Naive B cell (primary cell): ENCODE measurements at regions not wholly inside any gene's neighbourhood (a gene's known extent, or its start where the extent isn't known, plus 50 kb on each side); places are given as distances from the start of the nearest gene placed in this dataset.

ENCODE experiments used
- ATAC-seq, 2 donors: fragments of 150-1000 bp; cut with Tn5 transposase; 2 replicates each; pipeline ENCODE4 v1.10.0; 2021; ENCODE audit warnings: low read depth in 2 of 2, mild to moderate bottlenecking in 2 of 2, moderate library complexity in 2 of 2
- DNase-seq: peaks from one replicate; pipeline ENCODE4 v3.0.0; 2022
- H3K27ac Mint-ChIP-seq, 6 donors: one replicate each; pipeline ENCODE4 v1.8.0; 2020 to 2022; ENCODE audit warnings: mild to moderate bottlenecking in 6 of 6, mixed read lengths in 6 of 6, moderate library complexity in 5 of 6, inconsistent platforms in 2 of 6
- H3K27me3 Mint-ChIP-seq, 3 donors: one replicate each; pipeline ENCODE4 v1.8.0; 2021 to 2022; ENCODE audit warnings: mixed read lengths in 3 of 3, mild to moderate bottlenecking in 1 of 3
- H3K36me3 Mint-ChIP-seq, 2 donors: one replicate each; pipeline ENCODE4 v1.8.0; 2020 to 2022; ENCODE audit warnings: mixed read lengths in 2 of 2, inconsistent platforms in 1 of 2, mild to moderate bottlenecking in 1 of 2
- H3K4me1 Mint-ChIP-seq, 3 donors: one replicate each; pipeline ENCODE4 v1.8.0; 2020 to 2022; ENCODE audit warnings: mixed read lengths in 3 of 3, inconsistent platforms in 1 of 3, mild to moderate bottlenecking in 1 of 3, moderate library complexity in 1 of 3
- H3K4me3 Mint-ChIP-seq, 8 donors: one replicate each; pipeline ENCODE4 v1.8.0; 2020 to 2022; ENCODE audit warnings: mild to moderate bottlenecking in 8 of 8, mixed read lengths in 8 of 8, moderate library complexity in 8 of 8, inconsistent platforms in 2 of 8
- H3K9me3 Mint-ChIP-seq, 7 donors: one replicate each; pipeline ENCODE4 v1.8.0; 2020 to 2022; ENCODE audit warnings: mixed read lengths in 7 of 7, mild to moderate bottlenecking in 5 of 7, inconsistent platforms in 2 of 7, moderate library complexity in 1 of 7

GRCh38 chr18:4870177-4870773 lies 326.8 kb downstream of the AKAIN1 start:
- DNase-seq (no peak), ATAC-seq (no peak)
- Mint-ChIP-seq H3K9me3 (peaks cover 6 to 33% (median 19%) of the 10 kb centered on the region in 7 donors), H3K4me3 (no peak overlapping the region), H3K4me1 (no peaks in the 10 kb centered on the region), H3K27ac (no peak overlapping the region), H3K36me3 (no peaks in the 10 kb centered on the region), H3K27me3 (no peaks in the 10 kb centered on the region)

GRCh38 chr18:4869155-4869554 lies 327.9 kb downstream of the AKAIN1 start:
- no peaks in the 10 kb centered on the region for H3K27me3 Mint-ChIP-seq
- ATAC-seq (no peak), DNase-seq (no peak)
- H3K4me1 Mint-ChIP-seq, result no peaks in the 10 kb centered on the region
- H3K9me3 Mint-ChIP-seq, result peaks cover 6 to 28% (median 15%) of the 10 kb centered on the region in 7 donors
- no peak overlapping the region for H3K4me3 Mint-ChIP-seq
- H3K36me3 Mint-ChIP-seq, result no peaks in the 10 kb centered on the region
- no peak overlapping the region for H3K27ac Mint-ChIP-seq

- H3K27me3 Mint-ChIP-seq, result no peaks in the 10 kb centered on the region
- no peaks in the 10 kb centered on the region for H3K36me3 Mint-ChIP-seq
- peaks cover 0 to 23% (median 6%) of the 10 kb centered on the region in 7 donors for H3K9me3 Mint-ChIP-seq
- no peaks in the 10 kb centered on the region for H3K4me1 Mint-ChIP-seq
- H3K4me3 Mint-ChIP-seq, result no peak overlapping the region
- no peak overlapping the region for H3K27ac Mint-ChIP-seq
- DNase-seq (no peak), ATAC-seq (no peak)
These were observed 338.5 kb downstream of the AKAIN1 start for GRCh38 chr18:4858379-4859127.

- ATAC-seq (no peak), DNase-seq (no peak)
- no peaks in the 10 kb centered on the region for H3K36me3 Mint-ChIP-seq
- H3K9me3 Mint-ChIP-seq, result peaks cover 3 to 20% (median 5%) of the 10 kb centered on the region in 7 donors
- no peaks in the 10 kb centered on the region for H3K4me1 Mint-ChIP-seq
- H3K27ac Mint-ChIP-seq, result no peak overlapping the region
- H3K27me3 Mint-ChIP-seq, result no peaks in the 10 kb centered on the region
- no peak overlapping the region for H3K4me3 Mint-ChIP-seq
These were observed 342.4 kb downstream of the AKAIN1 start for GRCh38 chr18:4854671-4855070.

- no peak overlapping the region for H3K4me3 Mint-ChIP-seq
- no peak overlapping the region for H3K27ac Mint-ChIP-seq
- peaks cover 3 to 27% (median 7%) of the 10 kb centered on the region in 7 donors for H3K9me3 Mint-ChIP-seq
- no peaks in the 10 kb centered on the region for H3K4me1 Mint-ChIP-seq
- no peaks in the 10 kb centered on the region for H3K27me3 Mint-ChIP-seq
- ATAC-seq (no peak), DNase-seq (no peak)
- no peaks in the 10 kb centered on the region for H3K36me3 Mint-ChIP-seq
These were observed 345.6 kb downstream of the AKAIN1 start for GRCh38 chr18:4851301-4851976.

- DNase-seq (no peak), ATAC-seq (no peak)
- no peaks in the 10 kb centered on the region for H3K27me3 Mint-ChIP-seq
- H3K4me3 Mint-ChIP-seq, result no peak overlapping the region
- no peaks in the 10 kb centered on the region for H3K36me3 Mint-ChIP-seq
- peaks cover 0 to 22% (median 7%) of the 10 kb centered on the region in 7 donors for H3K9me3 Mint-ChIP-seq
- H3K4me1 Mint-ChIP-seq, result no peaks in the 10 kb centered on the region
- H3K27ac Mint-ChIP-seq, result no peak overlapping the region
These were observed 350.0 kb downstream of the AKAIN1 start for GRCh38 chr18:4847056-4847455.

- Mint-ChIP-seq H3K4me3 (no peak overlapping the region), H3K27me3 (no peaks in the 10 kb centered on the region), H3K27ac (no peak overlapping the region), H3K36me3 (no peaks in the 10 kb centered on the region), H3K9me3 (peaks cover 0 to 13% (median 5%) of the 10 kb centered on the region in 7 donors), H3K4me1 (no peaks in the 10 kb centered on the region)
- no peak for ATAC-seq
- DNase-seq, result no peak
These were observed 352.7 kb downstream of the AKAIN1 start for GRCh38 chr18:4844320-4844719.

- H3K36me3 Mint-ChIP-seq, result no peaks in the 10 kb centered on the region
These were observed 353.3 kb downstream of the AKAIN1 start for GRCh38 chr18:4843771-4844170.

GRCh38 chr18:4842751-4843150 lies 354.3 kb downstream of the AKAIN1 start:
- no peak for DNase-seq
- Mint-ChIP-seq H3K9me3 (peaks cover 0 to 15% (median 0%) of the 10 kb centered on the region in 7 donors), H3K4me1 (no peaks in the 10 kb centered on the region), H3K36me3 (no peaks in the 10 kb centered on the region), H3K27me3 (no peaks in the 10 kb centered on the region), H3K27ac (no peak overlapping the region), H3K4me3 (no peak overlapping the region)
- no peak for ATAC-seq

More at GRCh38 chr18:4843771-4844170, 353.3 kb downstream of the AKAIN1 start:
- Mint-ChIP-seq H3K27me3 (no peaks in the 10 kb centered on the region), H3K4me1 (no peaks in the 10 kb centered on the region), H3K9me3 (peaks cover 0 to 13% (median 3%) of the 10 kb centered on the region in 7 donors), H3K4me3 (no peak overlapping the region), H3K27ac (no peak overlapping the region)
- DNase-seq (no peak), ATAC-seq (no peak)

- no peaks in the 10 kb centered on the region for H3K36me3 Mint-ChIP-seq
- ATAC-seq (no peak), DNase-seq (no peak)
- H3K4me3 Mint-ChIP-seq, result no peak overlapping the region
- H3K4me1 Mint-ChIP-seq, result no peaks in the 10 kb centered on the region
- no peaks in the 10 kb centered on the region for H3K27me3 Mint-ChIP-seq
- peaks cover 0 to 14% (median 0%) of the 10 kb centered on the region in 7 donors for H3K9me3 Mint-ChIP-seq
- no peak overlapping the region for H3K27ac Mint-ChIP-seq
These were observed 354.8 kb downstream of the AKAIN1 start for GRCh38 chr18:4842287-4842686.

- peaks cover 0 to 9% (median 0%) of the 10 kb centered on the region in 7 donors for H3K9me3 Mint-ChIP-seq
- ATAC-seq, result no peak
These were observed 357.4 kb downstream of the AKAIN1 start for GRCh38 chr18:4839639-4840038.

GRCh38 chr18:4836141-4836540 lies 360.9 kb downstream of the AKAIN1 start:
- Mint-ChIP-seq H3K4me1 (no peaks in the 10 kb centered on the region), H3K9me3 (peaks cover 0 to 4% (median 0%) of the 10 kb centered on the region in 7 donors), H3K36me3 (no peaks in the 10 kb centered on the region), H3K27ac (no peak overlapping the region), H3K27me3 (no peaks in the 10 kb centered on the region), H3K4me3 (no peak overlapping the region)
- DNase-seq, result no peak
- no peak for ATAC-seq

More at GRCh38 chr18:4839639-4840038, 357.4 kb downstream of the AKAIN1 start:
- H3K4me3 Mint-ChIP-seq, result no peak overlapping the region
- no peak overlapping the region for H3K27ac Mint-ChIP-seq
- no peaks in the 10 kb centered on the region for H3K27me3 Mint-ChIP-seq
- DNase-seq, result no peak
- H3K4me1 Mint-ChIP-seq, result no peaks in the 10 kb centered on the region
- no peaks in the 10 kb centered on the region for H3K36me3 Mint-ChIP-seq

GRCh38 chr18:4831791-4832375 lies 365.2 kb downstream of the AKAIN1 start:
- no peaks in the 10 kb centered on the region for H3K27me3 Mint-ChIP-seq
- H3K36me3 Mint-ChIP-seq, result no peaks in the 10 kb centered on the region
- ATAC-seq, result no peak
- no peak for DNase-seq
- H3K9me3 Mint-ChIP-seq, result peaks cover 0 to 9% (median 0%) of the 10 kb centered on the region in 7 donors
- no peak overlapping the region for H3K27ac Mint-ChIP-seq
- H3K4me3 Mint-ChIP-seq, result no peak overlapping the region
- no peaks in the 10 kb centered on the region for H3K4me1 Mint-ChIP-seq
